SH-SY5Y (cell line): ENCODE measurements at regions not wholly inside any gene's neighbourhood (a gene's known extent, or its start where the extent isn't known, plus 50 kb on each side); places are given as distances from the start of the nearest gene placed in this dataset.

ENCODE experiments used
- GATA2 ChIP-seq: IDR thresholded peaks from 2 replicates; pipeline ENCODE4 v1.6.1; 2011; ENCODE audit warnings: mild to moderate bottlenecking, low read depth, low read length
- GATA3 ChIP-seq: IDR thresholded peaks from 2 replicates; pipeline ENCODE4 v1.6.1; 2011; ENCODE audit warnings: low read depth, mild to moderate bottlenecking, low read length, moderate library complexity

DNA sequence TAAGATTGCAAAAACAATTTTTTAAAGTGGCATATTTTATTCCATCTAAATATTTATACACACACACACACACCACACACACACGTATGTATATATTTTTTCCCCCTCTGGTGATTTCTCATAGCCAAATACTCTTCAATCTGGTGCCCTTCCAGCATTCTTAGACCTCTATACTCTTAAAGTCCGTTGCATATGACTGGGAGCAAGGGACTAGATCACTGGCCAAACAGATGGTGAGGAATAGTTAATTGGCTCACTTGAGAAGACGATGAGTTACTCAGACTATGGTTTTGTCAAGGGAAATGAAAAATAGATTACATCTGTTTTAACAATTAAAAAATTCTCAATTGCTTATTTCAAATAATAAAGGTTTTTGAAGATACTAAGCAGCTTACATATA is 512.5 kb upstream of the LRRTM4 start:
- no peak for TF ChIP-seq GATA2
- TF ChIP-seq GATA3 = no peak
